Upper lobe of left lung (tissue), 6 donors: ENCODE measurements at regions not wholly inside any gene's neighbourhood (a gene's known extent, or its start where the extent isn't known, plus 50 kb on each side); places are given as distances from the start of the nearest gene placed in this dataset.

Source experiments
- ATAC-seq, 2 donors: fragments of 200-7000 bp; cut with Tn5 transposase; one replicate each; pipeline ENCODE4 v1.9.1; 2022; ENCODE audit warnings: mild to moderate bottlenecking in 2 of 2, moderate library complexity in 2 of 2; ENCODE audit not compliant: low FRiP score in 2 of 2
- DNase-seq, 2 donors: peaks; one replicate each; pipeline ENCODE4 v3.0.0-alpha.2; 2019 to 2020
- H3K27ac ChIP-seq, 4 donors: fragments of 200-600 bp; sonication (generic); one replicate each; pipeline ENCODE4 v1.5.1; 2016 to 2019
- H3K27me3 ChIP-seq, 4 donors: fragments of 200-600 bp; sonication (generic); one replicate each; pipeline ENCODE4 v1.5.1; 2017 to 2019
- H3K36me3 ChIP-seq, 4 donors: fragments of 200-600 bp; sonication (generic); one replicate each; pipeline ENCODE4 v1.5.1; 2016 to 2019
- H3K4me1 ChIP-seq, 4 donors: fragments of 200-600 bp; sonication (generic); one replicate each; pipeline ENCODE4 v1.5.1; 2018 to 2019
- H3K4me3 ChIP-seq, 4 donors: fragments of 200-600 bp; sonication (generic); one replicate each; pipeline ENCODE4 v1.5.1; 2017 to 2019; ENCODE audit warnings: mild to moderate bottlenecking in 2 of 4, moderate library complexity in 1 of 4
- H3K9me3 ChIP-seq, 4 donors: fragments of 200-600 bp; sonication (generic); one replicate each; pipeline ENCODE4 v1.5.1; 2018 to 2019
- CTCF ChIP-seq, 6 experiments: fragments of 450-650 bp in 4 of 6; fragments of 200-600 bp in 2 of 6; sonication (generic) in 2 of 6; IDR thresholded peaks; one replicate each; pipeline ENCODE4 v1.5.1; 2016 to 2019; ENCODE audit warnings: antibody characterized with exemption in 6 of 6
- EP300 ChIP-seq, 4 donors: sonication (generic); formaldehyde crosslinking; IDR thresholded peaks; one replicate each; pipeline ENCODE4 v1.5.1; 2017; ENCODE audit warnings: antibody characterized with exemption in 4 of 4, control low read depth in 2 of 4
- POLR2A ChIP-seq, 4 donors: fragments of 450-650 bp; IDR thresholded peaks; one replicate each; pipeline ENCODE4 v1.5.1; 2016 to 2017; ENCODE audit warnings: antibody characterized with exemption in 4 of 4, mild to moderate bottlenecking in 2 of 4
- POLR2AphosphoS5 ChIP-seq, 2 donors: sonication (generic); formaldehyde crosslinking; IDR thresholded peaks; one replicate each; pipeline ENCODE4 v1.5.1; 2017; ENCODE audit warnings: antibody characterized with exemption in 2 of 2
- WGBS, 2 donors: methylation state at CpG; one replicate each; pipeline ENCODE4 v1.1.5; 2017 to 2018; 5-methylcytosine and 5-hydroxymethylcytosine counted together
- donor health status: DM: no; HTN: no; CAD: no; lungs with moderate emphysema.
- donor health status: DM: no; HTN: yes; CAD: no; lungs with severe emphysema.

- Histone ChIP-seq H3K9me3 (no peaks in the 10 kb centered on the region), H3K4me3 (no peak overlapping the region), H3K4me1 (no peaks in the 10 kb centered on the region), H3K27ac (no peak overlapping the region), H3K36me3 (no peaks in the 10 kb centered on the region), H3K27me3 (no peaks in the 10 kb centered on the region)
- WGBS, 2 donors: 48 to 59% methylated on average over 2 of the region's 2 CpGs
- ATAC-seq (no peak), DNase-seq (no peak)
- TF ChIP-seq EP300 (IDR thresholded peaks at IDR 0.05) (no peak), CTCF (IDR thresholded peaks at IDR 0.05) (no peak), POLR2A (IDR thresholded peaks at IDR 0.05) (no peak), POLR2AphosphoS5 (IDR thresholded peaks at IDR 0.05) (no peak)
These were observed 1084.6 kb upstream of the TMEFF2 start for GRCh38 chr2:193279361-193279760.

GRCh38 chr2:193276988-193277387 lies 1082.3 kb upstream of the TMEFF2 start:
- DNase-seq: no peak
- H3K36me3 ChIP-seq: no peaks in the 10 kb centered on the region

GRCh38 chr2:193276560-193276959 lies 1081.8 kb upstream of the TMEFF2 start:
- no peak overlapping the region for H3K27ac ChIP-seq
- ATAC-seq (no peak), DNase-seq (peak in 1 of 2 donors; percentile 60)
- 92 to 94% methylated on average over 16 of the region's 16 CpGs for WGBS, 2 donors
- no peaks in the 10 kb centered on the region for H3K27me3 ChIP-seq
- no peak for TF ChIP-seq POLR2A (IDR thresholded peaks at IDR 0.05)
- H3K36me3 ChIP-seq: no peaks in the 10 kb centered on the region
- H3K4me1 ChIP-seq: no peaks in the 10 kb centered on the region
- H3K9me3 ChIP-seq: no peaks in the 10 kb centered on the region
- no peak overlapping the region for H3K4me3 ChIP-seq

More at GRCh38 chr2:193276988-193277387, 1082.3 kb upstream of the TMEFF2 start:
- no peaks in the 10 kb centered on the region for H3K4me1 ChIP-seq
- TF ChIP-seq EP300 (IDR thresholded peaks at IDR 0.05) (no peak), CTCF (IDR thresholded peaks at IDR 0.05) (no peak), POLR2AphosphoS5 (IDR thresholded peaks at IDR 0.05) (no peak), POLR2A (IDR thresholded peaks at IDR 0.05) (no peak)
- ATAC-seq: peak in 1 of 2 donors; percentile 15
- WGBS, 2 donors: 80 to 90% methylated on average over 11 of the region's 11 CpGs
- H3K9me3 ChIP-seq: no peaks in the 10 kb centered on the region
- H3K27me3 ChIP-seq: no peaks in the 10 kb centered on the region
- no peak overlapping the region for H3K4me3 ChIP-seq
- no peak overlapping the region for H3K27ac ChIP-seq

GRCh38 chr2:193276069-193276468 lies 1081.3 kb upstream of the TMEFF2 start:
- ATAC-seq (no peak), DNase-seq (no peak)
- H3K27ac ChIP-seq: no peak overlapping the region
- H3K36me3 ChIP-seq: no peaks in the 10 kb centered on the region
- no peaks in the 10 kb centered on the region for H3K4me1 ChIP-seq
- H3K9me3 ChIP-seq: no peaks in the 10 kb centered on the region
- no peak overlapping the region for H3K4me3 ChIP-seq
- H3K27me3 ChIP-seq: no peaks in the 10 kb centered on the region
- TF ChIP-seq POLR2A (IDR thresholded peaks at IDR 0.05) (no peak), EP300 (IDR thresholded peaks at IDR 0.05) (no peak), POLR2AphosphoS5 (IDR thresholded peaks at IDR 0.05) (no peak), CTCF (IDR thresholded peaks at IDR 0.05) (no peak)
- 84% methylated on average over 6 of the region's 6 CpGs for WGBS, 2 donors

- TF ChIP-seq EP300 (IDR thresholded peaks at IDR 0.05): no peak
- TF ChIP-seq POLR2AphosphoS5 (IDR thresholded peaks at IDR 0.05): no peak
- no peak for TF ChIP-seq CTCF (IDR thresholded peaks at IDR 0.05)
- TF ChIP-seq POLR2A (IDR thresholded peaks at IDR 0.05): no peak
- no peak overlapping the region for H3K4me3 ChIP-seq
- H3K9me3 ChIP-seq: no peaks in the 10 kb centered on the region
- no peak overlapping the region for H3K27ac ChIP-seq
- no peaks in the 10 kb centered on the region for H3K36me3 ChIP-seq
- no peaks in the 10 kb centered on the region for H3K27me3 ChIP-seq
- DNase-seq (no peak), ATAC-seq (peak in 1 of 2 donors; percentile 63)
- H3K4me1 ChIP-seq: no peaks in the 10 kb centered on the region
- WGBS, 2 donors: 60 to 65% methylated on average over 1 of the region's 1 CpG
These were observed 1077.3 kb upstream of the TMEFF2 start for GRCh38 chr2:193272011-193272410.
